ENCODE measurements at regions not wholly inside any gene's neighbourhood (a gene's known extent, or its start where the extent isn't known, plus 50 kb on each side); places are given as distances from the start of the nearest gene placed in this dataset.

GRCh38 chr4:98199247-98199646 is 56.0 kb upstream of the STPG2 start:
- TF ChIP-seq CTCF (conservative IDR thresholded peaks at IDR 0.05 in 1 of 2, IDR thresholded peaks at IDR 0.05 in 1 of 2; ENCODE audit: extremely low read depth in 1 of 2, insufficient read depth in 1 of 2, low read depth in 1 of 2, low read length in 2 of 2), result no peak
- no peak for TF ChIP-seq EZH2 (IDR thresholded peaks at IDR 0.05; ENCODE audit: borderline replicate concordance, low read length)

All from mammary epithelial cell (primary cell).